Jurkat, Clone E6-1 (cell line): ENCODE measurements at regions not wholly inside any gene's neighbourhood (a gene's known extent, or its start where the extent isn't known, plus 50 kb on each side); places are given as distances from the start of the nearest gene placed in this dataset.

Source experiments
- DNase-seq: peaks from one replicate; pipeline ENCODE4 v3.0.0-alpha.2; 2011; ENCODE audit warnings: low read depth, low spot score
- H3K4me3 ChIP-seq: 2 replicates; pipeline ENCODE4 v1.5.1; 2011; ENCODE audit warnings: mild to moderate bottlenecking, low read length, control low read depth, moderate library complexity

DNA sequence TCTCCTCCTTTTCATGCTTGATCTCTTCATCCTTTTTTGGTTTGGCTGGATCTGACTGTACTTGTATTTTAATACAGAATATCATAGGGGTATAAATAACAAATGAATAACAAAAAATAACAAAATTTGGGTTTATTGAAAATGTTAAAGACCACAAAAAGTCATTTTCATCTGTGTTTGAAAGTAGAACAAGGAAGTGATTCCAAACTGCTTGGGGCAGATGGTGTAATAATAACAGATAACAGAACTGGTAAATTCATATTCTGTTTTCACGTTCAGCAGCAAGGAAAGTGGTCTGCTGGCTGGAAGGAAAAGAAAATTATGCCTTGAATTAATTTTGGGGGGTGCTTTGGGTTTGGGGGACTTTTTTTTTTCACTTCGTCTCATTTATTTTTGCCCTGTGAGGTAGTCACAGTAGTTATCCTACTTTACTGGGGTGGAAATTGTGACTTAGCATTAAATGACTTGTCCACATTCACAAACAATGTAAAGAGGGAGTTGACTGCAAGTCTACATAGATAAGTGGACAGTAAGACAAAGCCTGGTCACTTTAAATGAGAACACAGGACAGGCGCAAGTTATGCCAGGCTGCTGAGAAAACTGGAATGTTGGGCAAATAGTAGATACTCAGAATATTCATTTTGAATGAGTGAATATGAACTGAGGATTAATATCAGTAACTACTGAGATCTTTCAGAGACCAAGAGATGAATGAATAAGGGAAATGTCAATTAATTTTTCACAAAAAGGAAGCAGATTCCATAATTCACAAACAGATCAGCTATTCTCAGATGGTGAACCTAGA is 193.9 kb upstream of the CITED2 start:
- H3K4me3 ChIP-seq, result no peak overlapping the region
- no peak for DNase-seq

DNA sequence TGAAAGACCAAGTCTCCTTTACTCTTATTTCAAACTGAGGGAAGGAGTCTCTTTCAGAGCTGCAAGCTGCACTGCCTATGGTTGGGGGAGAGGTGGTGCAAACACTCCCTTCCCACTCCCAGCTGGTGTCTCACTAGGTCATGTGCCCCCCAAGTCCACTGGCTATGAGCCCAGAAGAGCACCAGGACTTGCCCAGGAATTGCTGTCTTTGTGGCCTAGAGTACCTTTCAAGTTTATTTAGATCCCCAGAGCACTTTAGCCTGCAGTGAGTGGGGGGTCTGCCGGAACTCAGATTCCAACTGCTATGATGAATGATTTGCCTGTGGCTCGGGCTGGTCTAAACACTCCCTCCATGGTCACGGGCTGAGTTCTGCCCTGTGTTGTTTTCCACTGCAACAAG is 192.6 kb upstream of the CITED2 start:
- no peak overlapping the region for H3K4me3 ChIP-seq
- DNase-seq, result no peak

DNA sequence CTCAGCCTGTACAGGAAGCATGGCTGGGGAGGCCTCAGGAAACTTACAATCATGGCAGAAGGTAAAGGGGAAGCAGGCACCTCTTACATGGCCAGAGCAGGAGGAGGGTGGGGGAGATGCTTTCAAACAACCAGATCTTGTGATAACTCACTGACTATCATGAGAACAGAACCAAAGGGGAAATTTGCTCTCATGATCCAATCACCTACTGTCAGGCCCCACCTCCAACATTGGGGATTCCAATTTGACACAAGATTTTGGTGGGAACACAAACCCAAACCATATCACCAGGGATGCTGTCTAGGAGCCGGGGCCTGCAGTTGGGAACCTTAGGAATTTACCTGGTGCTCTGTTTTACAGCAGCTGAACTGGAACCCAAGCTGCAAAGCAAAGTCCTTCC is 191.1 kb upstream of the CITED2 start:
- no peak overlapping the region for H3K4me3 ChIP-seq
- no peak for DNase-seq

- no peak overlapping the region for H3K4me3 ChIP-seq
- no peak for DNase-seq
Observed at GRCh38 chr6:139557547-139557946, 183.1 kb upstream of the CITED2 start.

- H3K4me3 ChIP-seq, result no peak overlapping the region
- no peak for DNase-seq
Observed at GRCh38 chr6:139556532-139556931, 182.1 kb upstream of the CITED2 start.

DNA sequence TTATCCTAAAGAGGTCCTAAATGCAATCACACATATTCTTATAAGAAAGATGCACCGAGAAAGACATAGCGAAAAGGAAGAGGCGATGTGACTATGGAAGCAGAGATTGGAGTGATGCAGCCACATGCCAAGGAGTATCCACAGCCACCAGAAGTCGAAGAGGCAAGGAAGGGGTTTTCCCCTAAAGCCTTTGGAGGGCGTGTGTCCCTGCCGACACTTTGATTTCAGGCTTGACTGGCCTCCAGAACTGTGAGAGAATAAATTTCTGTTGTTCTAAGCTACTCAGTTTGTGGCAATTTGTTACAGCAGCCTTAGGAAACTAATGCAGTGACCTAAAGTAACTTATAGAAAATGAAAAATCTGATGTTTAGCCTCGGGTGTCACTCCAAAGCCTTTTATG is 179.5 kb upstream of the CITED2 start:
- no peak overlapping the region for H3K4me3 ChIP-seq
- DNase-seq, result no peak

- DNase-seq, result no peak
- H3K4me3 ChIP-seq, result no peak overlapping the region
Observed at GRCh38 chr6:139551376-139551775, 176.9 kb upstream of the CITED2 start.

DNA sequence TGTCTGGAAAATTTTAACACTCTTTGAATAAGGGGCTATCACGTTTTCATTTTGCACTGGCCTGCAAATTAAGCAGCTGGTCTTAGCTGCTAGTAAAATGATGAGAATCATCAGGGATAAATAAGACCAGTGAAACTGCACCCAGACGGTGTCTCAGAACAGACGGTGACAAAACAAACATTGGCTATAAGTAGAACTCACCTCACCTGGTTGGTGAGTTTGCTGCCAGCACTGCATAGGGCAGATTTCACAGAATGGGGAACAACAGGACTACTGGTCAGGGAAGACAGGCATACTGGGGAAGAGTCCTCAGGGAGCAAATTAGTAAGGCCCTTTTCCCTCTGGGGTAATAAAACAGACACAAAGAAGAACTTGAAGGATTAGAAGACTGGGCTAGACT is 175.9 kb upstream of the CITED2 start:
- H3K4me3 ChIP-seq, result no peak overlapping the region
- DNase-seq, result no peak

DNA sequence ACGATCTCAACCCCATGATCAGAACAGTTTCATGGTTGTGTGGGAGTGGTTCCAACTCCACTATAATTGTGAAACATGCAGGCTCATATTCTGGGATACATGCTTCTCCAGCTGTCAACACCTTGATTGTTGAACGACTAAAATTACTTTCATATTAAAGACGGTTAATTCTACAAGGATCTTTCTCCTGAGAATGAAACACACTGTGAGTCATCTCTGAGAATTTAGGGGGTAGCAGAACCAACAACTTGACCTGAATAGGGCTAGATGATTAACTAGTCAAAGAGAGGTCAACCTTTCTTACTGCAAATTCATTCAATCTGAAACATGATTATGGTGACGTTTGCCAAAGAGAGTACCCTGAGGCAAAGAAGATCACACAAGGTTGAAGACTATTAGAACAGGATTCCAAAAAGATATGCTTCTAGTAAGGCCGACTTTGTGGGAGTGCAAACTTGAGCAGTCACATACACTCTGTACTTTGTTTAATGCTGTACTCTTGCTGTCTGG is 175.2 kb upstream of the CITED2 start:
- no peak overlapping the region for H3K4me3 ChIP-seq
- DNase-seq, result no peak

GRCh38 chr6:139547804-139548203 is 173.4 kb upstream of the CITED2 start:
- no peak overlapping the region for H3K4me3 ChIP-seq
- no peak for DNase-seq

DNA sequence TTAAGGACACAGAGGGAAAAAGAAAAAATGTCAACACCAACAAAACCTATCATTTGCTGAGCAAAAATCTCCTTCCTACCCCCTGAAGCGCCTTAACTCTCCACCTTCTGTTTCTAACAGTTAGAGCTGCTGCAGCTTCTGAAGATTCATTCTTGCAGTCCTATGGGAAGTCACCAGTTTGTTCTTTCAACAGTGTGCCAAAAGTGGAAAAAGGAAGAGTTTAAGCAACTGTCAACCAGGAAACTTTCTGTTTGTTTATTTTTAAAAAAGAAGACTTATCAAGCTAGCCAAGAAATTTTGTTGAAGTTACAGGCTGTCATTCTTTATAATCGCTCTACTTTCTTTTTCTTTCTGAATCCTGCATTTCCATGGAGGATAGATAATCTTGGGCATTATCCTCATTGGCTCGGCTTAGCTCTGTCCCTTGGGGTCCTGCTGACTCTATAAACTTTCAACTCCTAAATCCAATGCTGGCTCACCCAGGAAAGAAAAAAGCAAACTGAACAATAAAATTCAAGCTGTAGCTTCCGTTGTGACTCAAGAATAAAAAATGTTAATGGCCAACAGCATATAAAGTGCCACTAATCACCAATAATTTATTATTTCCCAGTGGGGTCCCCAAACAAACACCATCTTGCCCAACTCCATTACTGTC is 172.8 kb upstream of the CITED2 start:
- no peak overlapping the region for H3K4me3 ChIP-seq
- DNase-seq, result no peak

DNA sequence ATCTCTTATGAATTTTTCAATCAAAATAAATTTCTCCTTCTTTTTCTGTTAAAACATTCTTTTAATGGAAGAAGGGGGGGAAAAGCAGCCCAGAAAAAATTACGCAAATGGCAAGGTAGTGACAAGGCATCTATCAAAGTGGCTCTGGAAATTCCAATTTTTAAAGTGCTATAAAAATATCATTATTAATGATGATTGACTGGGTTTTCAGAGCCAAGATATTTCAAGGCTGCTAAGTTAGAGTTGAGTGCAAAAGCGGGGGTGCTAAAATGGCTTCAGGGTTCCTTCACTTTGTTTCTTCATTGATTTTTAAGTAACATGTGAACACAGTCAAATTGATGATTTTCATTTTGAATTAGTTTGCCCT is 171.6 kb upstream of the CITED2 start:
- H3K4me3 ChIP-seq, result no peak overlapping the region
- DNase-seq, result no peak

DNA sequence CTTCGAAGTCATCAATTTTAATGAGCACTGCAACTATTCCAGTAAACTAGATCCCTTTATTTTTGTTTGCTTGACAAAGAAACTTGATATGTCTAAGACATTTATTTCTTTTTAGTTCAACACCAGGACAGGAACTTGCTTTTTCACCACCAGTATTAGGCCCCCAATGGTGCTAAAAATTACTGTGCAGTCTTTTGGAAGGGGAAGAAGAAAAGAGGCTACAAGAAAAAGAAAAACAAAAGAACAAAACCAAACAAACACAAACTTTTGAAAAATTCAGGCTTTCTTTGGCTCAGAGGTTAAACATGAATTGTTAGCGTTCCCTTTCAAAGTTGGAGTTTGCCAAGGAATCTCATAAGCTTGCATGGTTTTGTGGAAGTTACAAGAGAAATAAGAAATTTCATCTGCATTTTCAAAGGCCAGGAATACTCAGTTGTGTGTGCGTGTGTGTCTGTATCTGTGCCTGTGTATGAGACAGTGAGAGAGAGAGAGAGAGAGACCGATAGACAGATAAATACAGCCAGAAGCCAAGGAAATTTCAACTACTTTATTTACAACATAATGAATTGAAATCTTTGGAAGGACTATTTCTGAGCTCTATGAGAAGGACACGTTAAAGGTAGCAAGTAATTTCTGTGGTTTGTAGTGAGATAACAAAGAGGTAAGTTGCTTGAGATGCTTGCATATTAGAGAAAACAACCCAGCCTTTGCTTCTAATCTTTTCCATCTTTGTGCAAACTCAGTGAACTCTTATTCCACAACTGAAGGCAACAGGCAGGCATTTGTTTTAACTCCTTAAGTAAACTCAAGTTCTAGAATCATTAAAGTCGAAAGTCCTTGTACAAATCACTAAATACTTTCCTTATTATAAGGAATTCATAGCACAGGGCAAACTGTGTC is 171.0 kb upstream of the CITED2 start:
- no peak for DNase-seq

GRCh38 chr6:139544701-139545057 is 170.2 kb upstream of the CITED2 start:
- H3K4me3 ChIP-seq, result no peak overlapping the region
- DNase-seq, result no peak

More for the DNA sequence above, 171.0 kb upstream of the CITED2 start:
- no peak overlapping the region for H3K4me3 ChIP-seq

DNA sequence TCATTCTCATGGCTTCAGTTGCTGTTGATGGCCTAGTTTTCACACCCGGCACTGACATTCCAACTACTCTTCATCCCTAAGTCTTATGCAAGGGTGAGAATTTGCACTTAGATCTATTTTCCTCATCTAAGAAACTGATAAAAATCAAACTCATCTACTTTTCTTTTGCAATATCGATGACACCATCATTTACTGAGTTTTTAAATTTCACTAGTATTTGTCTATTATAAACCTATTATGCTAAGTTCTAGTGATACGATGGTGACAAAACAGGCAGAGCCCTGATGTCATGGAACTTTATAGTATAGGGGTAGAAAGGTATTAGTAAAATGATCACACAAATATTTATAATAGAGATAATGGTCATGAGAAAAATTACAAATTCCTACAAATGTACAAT is 167.9 kb upstream of the CITED2 start:
- no peak overlapping the region for H3K4me3 ChIP-seq
- no peak for DNase-seq

DNA sequence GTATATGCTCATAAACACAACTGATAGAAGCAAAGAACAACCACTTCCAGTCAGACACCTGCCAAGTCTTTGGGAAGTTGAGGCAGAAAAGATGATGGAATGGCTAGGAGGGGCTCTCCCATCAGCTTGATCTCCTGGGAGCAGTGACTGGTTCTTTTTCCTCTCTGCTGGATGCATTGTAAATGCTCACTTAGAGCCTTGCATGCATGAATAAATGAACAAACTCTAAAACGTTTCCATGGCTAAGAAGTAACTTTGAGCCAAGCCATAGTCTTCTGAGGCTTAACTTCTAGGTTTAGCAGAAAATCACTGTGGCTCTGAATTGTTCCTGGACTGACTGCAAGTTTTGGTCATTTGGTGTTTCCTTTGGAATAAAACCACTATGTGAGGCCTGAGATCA is 166.4 kb upstream of the CITED2 start:
- no peak for DNase-seq
- H3K4me3 ChIP-seq, result no peak overlapping the region

DNA sequence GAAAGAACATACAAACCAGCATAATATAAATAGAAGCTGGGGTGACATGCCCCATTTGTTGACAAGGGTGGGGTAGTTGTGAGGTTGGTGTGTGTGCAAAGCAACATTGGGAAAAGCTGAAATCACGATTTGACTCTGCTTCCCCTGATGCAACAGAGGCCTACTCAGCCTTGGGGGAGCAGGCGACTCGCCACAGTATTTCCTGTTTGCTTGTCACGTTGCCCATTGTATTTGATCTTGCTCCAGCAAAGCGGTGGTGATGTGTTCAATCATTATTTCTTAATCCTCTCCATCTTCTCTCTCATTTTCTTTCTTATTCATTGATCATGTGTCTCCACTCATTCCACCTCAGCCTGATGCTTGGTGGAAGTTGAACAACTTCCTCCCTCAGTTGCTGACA is 165.8 kb upstream of the CITED2 start:
- H3K4me3 ChIP-seq, result no peak overlapping the region
- peak; percentile 42 for DNase-seq

DNA sequence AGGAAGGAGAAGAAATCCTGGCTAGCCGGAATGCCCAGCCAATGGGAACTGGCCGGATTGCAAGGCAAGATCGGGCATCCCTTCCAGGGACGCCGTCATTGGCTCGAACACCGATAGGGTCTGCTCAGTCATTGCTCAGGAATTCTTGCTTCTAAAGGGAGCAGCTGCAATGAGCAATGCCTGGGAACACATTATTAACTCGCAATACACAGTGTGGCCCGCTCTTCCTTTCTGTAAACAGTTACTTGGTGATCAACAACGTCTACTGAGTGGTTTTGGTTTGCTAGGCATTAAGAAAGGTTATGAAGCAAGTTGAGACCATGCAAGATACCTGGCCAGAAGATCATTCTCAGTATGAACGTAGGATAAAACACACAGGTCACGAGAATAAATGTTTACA is 165.4 kb upstream of the CITED2 start:
- DNase-seq, result no peak

DNA sequence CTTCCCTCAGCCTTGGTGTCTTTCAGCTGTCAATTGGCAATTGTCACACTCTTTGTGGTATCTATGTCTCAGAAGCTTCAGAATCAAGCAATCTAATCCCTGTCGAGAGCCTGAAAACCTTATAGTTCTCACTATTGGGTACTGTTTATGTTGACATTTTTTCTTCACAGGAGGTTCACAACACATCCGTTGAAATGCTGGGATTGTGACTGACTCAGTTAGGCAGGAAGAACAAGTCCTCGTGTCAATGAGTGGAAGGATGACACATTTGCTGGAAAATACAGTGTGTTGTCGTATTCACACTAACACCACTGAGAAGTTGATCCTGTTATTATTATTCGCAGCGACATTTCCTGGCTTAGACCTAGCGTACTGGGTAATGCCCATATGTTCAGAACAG is 163.9 kb upstream of the CITED2 start:
- no peak for DNase-seq
- no peak overlapping the region for H3K4me3 ChIP-seq

More for the DNA sequence above, 165.4 kb upstream of the CITED2 start:
- H3K4me3 ChIP-seq, result no peak overlapping the region
